ENCODE measurements at regions not wholly inside any gene's neighbourhood (a gene's known extent, or its start where the extent isn't known, plus 50 kb on each side); places are given as distances from the start of the nearest gene placed in this dataset.

DNA sequence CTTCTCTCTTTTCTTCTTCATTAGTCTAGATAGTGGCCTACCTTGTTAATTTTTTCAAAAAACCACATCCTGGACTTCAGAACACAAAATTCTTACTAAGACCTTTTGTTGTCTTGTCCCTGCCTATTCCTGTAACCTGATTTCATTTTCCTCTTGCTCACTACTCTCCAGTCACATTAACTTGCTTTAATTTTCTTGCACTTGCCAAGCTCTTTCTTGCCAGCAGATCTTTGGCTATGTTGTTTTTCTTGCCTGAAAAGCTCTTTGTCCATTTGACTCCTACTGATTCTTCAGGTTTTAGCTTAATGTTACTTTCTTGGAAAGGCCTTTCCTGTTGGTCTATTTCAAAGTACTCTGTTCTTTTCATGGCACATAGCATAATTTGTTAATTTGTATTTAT is 356.8 kb downstream of the OSTF1 start:
- TF ChIP-seq ZNF24 (tag by site-specific recombination; IDR thresholded peaks at IDR 0.05): no peak
- TF ChIP-seq ZNF324 (tag by site-specific recombination; IDR thresholded peaks at IDR 0.05): no peak
- TF ChIP-seq, protein P1, sequence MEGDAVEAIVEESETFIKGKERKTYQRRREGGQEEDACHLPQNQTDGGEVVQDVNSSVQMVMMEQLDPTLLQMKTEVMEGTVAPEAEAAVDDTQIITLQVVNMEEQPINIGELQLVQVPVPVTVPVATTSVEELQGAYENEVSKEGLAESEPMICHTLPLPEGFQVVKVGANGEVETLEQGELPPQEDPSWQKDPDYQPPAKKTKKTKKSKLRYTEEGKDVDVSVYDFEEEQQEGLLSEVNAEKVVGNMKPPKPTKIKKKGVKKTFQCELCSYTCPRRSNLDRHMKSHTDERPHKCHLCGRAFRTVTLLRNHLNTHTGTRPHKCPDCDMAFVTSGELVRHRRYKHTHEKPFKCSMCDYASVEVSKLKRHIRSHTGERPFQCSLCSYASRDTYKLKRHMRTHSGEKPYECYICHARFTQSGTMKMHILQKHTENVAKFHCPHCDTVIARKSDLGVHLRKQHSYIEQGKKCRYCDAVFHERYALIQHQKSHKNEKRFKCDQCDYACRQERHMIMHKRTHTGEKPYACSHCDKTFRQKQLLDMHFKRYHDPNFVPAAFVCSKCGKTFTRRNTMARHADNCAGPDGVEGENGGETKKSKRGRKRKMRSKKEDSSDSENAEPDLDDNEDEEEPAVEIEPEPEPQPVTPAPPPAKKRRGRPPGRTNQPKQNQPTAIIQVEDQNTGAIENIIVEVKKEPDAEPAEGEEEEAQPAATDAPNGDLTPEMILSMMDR (tag by site-specific recombination; IDR thresholded peaks at IDR 0.05): no peak
- TF ChIP-seq ZNF114 (tag by site-specific recombination; IDR thresholded peaks at IDR 0.05): no peak
- TF ChIP-seq, protein P2, sequence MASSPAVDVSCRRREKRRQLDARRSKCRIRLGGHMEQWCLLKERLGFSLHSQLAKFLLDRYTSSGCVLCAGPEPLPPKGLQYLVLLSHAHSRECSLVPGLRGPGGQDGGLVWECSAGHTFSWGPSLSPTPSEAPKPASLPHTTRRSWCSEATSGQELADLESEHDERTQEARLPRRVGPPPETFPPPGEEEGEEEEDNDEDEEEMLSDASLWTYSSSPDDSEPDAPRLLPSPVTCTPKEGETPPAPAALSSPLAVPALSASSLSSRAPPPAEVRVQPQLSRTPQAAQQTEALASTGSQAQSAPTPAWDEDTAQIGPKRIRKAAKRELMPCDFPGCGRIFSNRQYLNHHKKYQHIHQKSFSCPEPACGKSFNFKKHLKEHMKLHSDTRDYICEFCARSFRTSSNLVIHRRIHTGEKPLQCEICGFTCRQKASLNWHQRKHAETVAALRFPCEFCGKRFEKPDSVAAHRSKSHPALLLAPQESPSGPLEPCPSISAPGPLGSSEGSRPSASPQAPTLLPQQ (tag by site-specific recombination; IDR thresholded peaks at IDR 0.05): no peak
- TF ChIP-seq GLIS2 (tag by site-specific recombination; IDR thresholded peaks at IDR 0.05): no peak
- TF ChIP-seq ZNF624 (tag by site-specific recombination; IDR thresholded peaks at IDR 0.05): no peak
- TF ChIP-seq ZNF174 (tag by site-specific recombination; IDR thresholded peaks at IDR 0.05): no peak

Data from HEK293 (cell line).